Central memory CD8-positive, alpha-beta T cell (primary cell): ENCODE measurements at regions not wholly inside any gene's neighbourhood (a gene's known extent, or its start where the extent isn't known, plus 50 kb on each side); places are given as distances from the start of the nearest gene placed in this dataset.
"Not testable (repeated sequence)": the region's sequence is repeated elsewhere in the genome, so short reads cannot be mapped to it uniquely, and the experiment has no call there.

Experiments used
- ATAC-seq: fragments of 150-1000 bp; cut with Tn5 transposase; replicated peaks from 2 replicates; pipeline ENCODE4 v1.10.0; 2022; ENCODE audit warnings: mild to moderate bottlenecking, moderate FRiP score, moderate number of reproducible peaks; ENCODE audit not compliant: poor library complexity, severe bottlenecking; ENCODE audit errors: extremely low read depth
- DNase-seq, 2 donors: peaks; one replicate each; pipeline ENCODE4 v3.0.0; 2021; ENCODE audit warnings: low spot score in 2 of 2
- H3K27ac Mint-ChIP-seq: one replicate; pipeline ENCODE4 v1.8.0; 2022; ENCODE audit warnings: low read depth, mild to moderate bottlenecking, moderate library complexity, mixed read lengths
- H3K27me3 Mint-ChIP-seq: one replicate; pipeline ENCODE4 v1.8.0; 2022; ENCODE audit warnings: mixed read lengths
- H3K36me3 Mint-ChIP-seq: one replicate; pipeline ENCODE4 v1.8.0; 2022; ENCODE audit warnings: mild to moderate bottlenecking, moderate library complexity, mixed read lengths; ENCODE audit not compliant: insufficient read depth
- H3K4me1 Mint-ChIP-seq: one replicate; pipeline ENCODE4 v1.8.0; 2022; ENCODE audit warnings: mixed read lengths
- H3K4me3 Mint-ChIP-seq: one replicate; pipeline ENCODE4 v1.8.0; 2022; ENCODE audit warnings: mild to moderate bottlenecking, moderate library complexity, mixed read lengths
- H3K9me3 Mint-ChIP-seq: one replicate; pipeline ENCODE4 v1.8.0; 2022; ENCODE audit warnings: mixed read lengths

DNA sequence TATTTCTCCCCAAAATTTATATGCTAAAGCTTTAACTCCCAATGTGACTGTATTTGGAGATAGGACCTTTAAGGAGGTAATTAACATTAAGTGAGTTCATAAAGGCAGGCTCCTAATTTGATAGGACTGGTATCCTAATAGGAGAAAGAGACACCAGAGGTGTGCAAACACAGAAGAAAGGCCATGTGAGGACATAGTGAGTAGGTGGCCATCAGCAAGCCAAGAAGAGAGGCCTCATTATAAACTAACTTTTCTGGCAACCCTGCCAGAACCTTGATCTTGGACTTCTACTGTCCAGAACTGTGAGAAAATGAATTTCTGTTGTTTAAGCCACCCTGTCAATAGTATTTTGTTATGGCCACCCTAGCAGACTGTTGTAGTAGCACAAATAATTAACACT is 177.9 kb upstream of the FUT9 start:
- Mint-ChIP-seq H3K27me3 (no peaks in the 10 kb centered on the region), H3K4me3 (no peak overlapping the region), H3K36me3 (no peaks in the 10 kb centered on the region), H3K9me3 (peaks cover 5% of the 10 kb centered on the region), H3K4me1 (no peaks in the 10 kb centered on the region), H3K27ac (no peak overlapping the region)
- DNase-seq (no peak), ATAC-seq (no peak)

DNA sequence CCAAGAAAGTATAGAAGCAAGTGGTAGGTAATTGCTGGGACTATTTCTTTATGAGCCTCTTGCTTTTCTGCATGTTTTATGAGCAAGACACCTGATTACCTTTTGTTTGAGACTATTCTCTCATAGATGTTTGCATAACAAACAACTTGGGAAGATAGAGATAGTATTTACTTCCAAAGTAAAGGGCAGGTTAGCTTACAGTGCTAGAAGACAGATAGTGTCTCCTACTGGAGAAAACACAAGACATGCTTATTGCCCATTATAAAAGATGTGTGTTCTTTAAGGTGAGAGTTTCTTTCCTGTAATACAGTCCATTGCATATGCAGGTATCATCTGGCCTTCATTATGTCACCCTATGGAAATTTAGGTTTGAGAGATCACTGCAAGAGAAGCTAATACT is 174.2 kb upstream of the FUT9 start:
- Mint-ChIP-seq H3K27ac (no peak overlapping the region), H3K4me1 (no peaks in the 10 kb centered on the region), H3K36me3 (no peaks in the 10 kb centered on the region), H3K27me3 (no peaks in the 10 kb centered on the region), H3K9me3 (no peaks in the 10 kb centered on the region), H3K4me3 (no peak overlapping the region)
- DNase-seq (no peak), ATAC-seq (no peak)

DNA sequence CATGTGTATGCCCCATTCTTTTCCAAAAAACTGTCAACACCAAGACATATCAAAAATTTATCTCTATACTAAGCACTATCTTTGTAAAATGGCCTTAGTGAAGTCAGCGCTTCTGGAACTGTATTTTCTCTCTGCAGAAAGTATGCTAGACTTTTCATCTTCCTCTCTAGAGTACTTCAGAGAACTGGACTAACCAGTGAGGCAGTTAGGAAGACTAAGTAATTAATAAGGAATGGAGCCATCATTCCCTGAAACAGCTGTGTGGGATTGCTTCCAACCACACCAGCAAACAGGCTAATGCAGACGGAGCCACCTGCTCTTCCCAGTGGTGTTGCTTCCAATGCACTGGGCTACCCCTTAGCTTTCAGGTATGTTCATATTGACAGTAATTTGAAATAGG is 169.1 kb upstream of the FUT9 start:
- no peaks in the 10 kb centered on the region for H3K27me3 Mint-ChIP-seq
- H3K4me1 Mint-ChIP-seq, result no peaks in the 10 kb centered on the region
- H3K36me3 Mint-ChIP-seq, result no peaks in the 10 kb centered on the region
- ATAC-seq (no peak), DNase-seq (no peak)
- no peak overlapping the region for H3K27ac Mint-ChIP-seq
- H3K9me3 Mint-ChIP-seq, result peaks cover 5% of the 10 kb centered on the region
- H3K4me3 Mint-ChIP-seq, result no peak overlapping the region

DNA sequence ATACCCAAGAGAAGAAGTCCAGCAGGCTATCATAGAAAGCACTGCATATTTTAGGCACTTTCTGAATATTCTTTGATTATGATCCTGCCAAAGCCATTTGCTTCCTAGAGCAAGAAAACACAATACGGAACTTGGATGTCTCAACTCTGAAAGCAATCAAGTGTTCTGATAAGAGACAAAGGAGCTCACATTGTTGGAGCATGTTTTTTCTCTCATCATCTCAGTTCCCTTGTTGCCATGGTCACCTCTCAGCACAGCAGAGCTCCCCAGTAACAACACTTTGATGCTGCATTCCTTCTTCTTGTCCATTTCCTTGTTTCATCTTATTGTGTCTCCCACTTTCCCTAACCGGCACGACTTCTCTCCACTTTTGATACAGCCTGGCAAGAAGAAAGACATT is 168.7 kb upstream of the FUT9 start:
- H3K36me3 Mint-ChIP-seq, result no peaks in the 10 kb centered on the region
- DNase-seq (no peak), ATAC-seq (no peak)
- no peaks in the 10 kb centered on the region for H3K4me1 Mint-ChIP-seq
- no peak overlapping the region for H3K4me3 Mint-ChIP-seq
- peaks cover 5% of the 10 kb centered on the region for H3K9me3 Mint-ChIP-seq
- no peaks in the 10 kb centered on the region for H3K27me3 Mint-ChIP-seq
- no peak overlapping the region for H3K27ac Mint-ChIP-seq

DNA sequence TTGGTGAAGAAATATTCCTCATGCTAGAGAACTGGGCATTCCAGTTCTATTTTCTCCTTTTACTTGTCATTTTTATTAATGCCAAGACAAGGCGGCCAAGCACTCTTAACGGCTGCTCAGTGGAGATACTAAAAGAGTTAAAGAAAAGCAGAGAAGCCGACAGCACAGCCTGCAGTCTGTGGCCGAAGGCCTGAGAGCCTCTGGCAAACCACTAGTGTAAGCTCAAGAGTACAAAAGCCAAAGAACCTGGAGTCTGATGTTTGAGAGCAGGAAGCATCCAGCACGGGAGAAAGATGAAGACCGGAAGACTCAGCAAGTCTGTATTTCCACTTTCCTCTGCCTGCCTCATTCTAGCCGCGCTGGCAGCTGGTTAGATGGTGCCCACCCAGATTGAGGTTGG is 167.1 kb upstream of the FUT9 start:
- no peak for ATAC-seq

DNA sequence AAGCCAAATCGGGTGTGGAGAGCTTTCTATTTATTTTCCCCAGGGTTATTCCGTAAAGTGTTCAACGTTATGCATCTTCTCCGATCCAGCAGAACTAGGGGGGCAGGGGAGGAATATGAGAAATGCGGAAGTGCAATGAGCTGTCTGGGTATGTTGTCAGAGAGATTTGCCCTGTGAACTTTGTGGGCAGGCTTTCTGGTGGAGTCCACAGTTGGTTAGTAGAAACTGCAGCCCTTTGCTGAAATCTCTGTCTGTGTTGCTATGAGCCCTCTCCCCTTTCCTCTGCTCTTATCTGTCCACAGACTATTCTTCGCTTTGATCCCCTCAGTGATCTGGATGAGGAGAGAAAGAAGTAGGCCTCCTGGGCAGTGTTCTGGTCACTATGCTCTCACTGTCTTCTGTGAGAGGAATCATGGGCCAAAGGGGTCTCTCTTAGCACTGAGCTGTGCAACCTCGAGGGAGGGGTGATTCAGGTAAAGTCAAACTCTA is 158.9 kb upstream of the FUT9 start:
- H3K27ac Mint-ChIP-seq, result no peak overlapping the region
- peaks cover 12% of the 10 kb centered on the region for H3K9me3 Mint-ChIP-seq
- H3K4me1 Mint-ChIP-seq, result no peaks in the 10 kb centered on the region
- no peaks in the 10 kb centered on the region for H3K27me3 Mint-ChIP-seq
- no peak for DNase-seq
- H3K36me3 Mint-ChIP-seq, result no peaks in the 10 kb centered on the region
- no peak overlapping the region for H3K4me3 Mint-ChIP-seq
- no peak for ATAC-seq

More for the DNA sequence above, 167.1 kb upstream of the FUT9 start:
- Mint-ChIP-seq H3K27me3 (no peaks in the 10 kb centered on the region), H3K36me3 (no peaks in the 10 kb centered on the region), H3K9me3 (peaks cover 5% of the 10 kb centered on the region), H3K27ac (no peak overlapping the region), H3K4me1 (no peaks in the 10 kb centered on the region), H3K4me3 (no peak overlapping the region)
- no peak for DNase-seq

DNA sequence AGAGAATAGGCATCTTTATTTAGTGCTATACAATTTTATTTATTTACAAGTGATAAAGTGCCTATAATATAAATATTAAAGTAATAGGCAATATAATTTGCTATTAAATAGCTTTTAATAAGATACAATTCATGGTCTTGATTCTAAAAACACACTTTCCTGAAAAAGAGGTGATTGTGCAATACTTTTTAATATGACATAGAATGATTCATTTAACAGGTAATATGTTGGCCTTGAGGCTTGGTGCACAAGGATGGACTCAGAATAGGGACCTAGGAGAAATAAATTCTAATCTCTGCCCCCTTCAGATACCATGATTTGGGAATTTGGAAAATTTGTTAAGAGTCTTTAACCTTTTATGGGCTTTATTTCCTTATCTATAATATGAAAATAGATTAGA is 149.9 kb upstream of the FUT9 start:
- Mint-ChIP-seq H3K36me3 (no peaks in the 10 kb centered on the region), H3K27me3 (no peaks in the 10 kb centered on the region), H3K4me1 (no peaks in the 10 kb centered on the region), H3K4me3 (no peak overlapping the region), H3K27ac (no peak overlapping the region), H3K9me3 (no peaks in the 10 kb centered on the region)
- ATAC-seq, result no peak
- no peak for DNase-seq

DNA sequence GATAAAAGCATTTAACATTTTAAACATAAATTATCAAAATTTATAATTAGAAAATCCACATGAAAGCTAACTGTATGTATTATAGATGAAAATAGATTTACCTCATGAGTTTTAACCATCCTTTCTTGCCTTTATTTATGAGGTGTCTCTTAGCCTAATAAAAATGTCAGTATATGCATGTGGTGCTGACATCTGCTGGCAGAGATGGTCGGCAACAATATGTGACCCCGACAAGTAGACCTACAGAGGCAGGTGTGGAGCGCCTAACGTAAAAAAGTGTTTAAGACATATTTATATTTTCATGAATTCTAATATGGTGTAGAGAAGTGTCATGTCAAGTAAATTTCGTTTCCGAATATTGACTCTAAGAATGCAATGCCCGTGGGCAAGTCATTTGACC is 149.0 kb upstream of the FUT9 start:
- Mint-ChIP-seq H3K27me3 (no peaks in the 10 kb centered on the region), H3K36me3 (no peaks in the 10 kb centered on the region), H3K9me3 (no peaks in the 10 kb centered on the region), H3K27ac (no peak overlapping the region), H3K4me1 (no peaks in the 10 kb centered on the region), H3K4me3 (no peak overlapping the region)
- DNase-seq (no peak), ATAC-seq (no peak)

DNA sequence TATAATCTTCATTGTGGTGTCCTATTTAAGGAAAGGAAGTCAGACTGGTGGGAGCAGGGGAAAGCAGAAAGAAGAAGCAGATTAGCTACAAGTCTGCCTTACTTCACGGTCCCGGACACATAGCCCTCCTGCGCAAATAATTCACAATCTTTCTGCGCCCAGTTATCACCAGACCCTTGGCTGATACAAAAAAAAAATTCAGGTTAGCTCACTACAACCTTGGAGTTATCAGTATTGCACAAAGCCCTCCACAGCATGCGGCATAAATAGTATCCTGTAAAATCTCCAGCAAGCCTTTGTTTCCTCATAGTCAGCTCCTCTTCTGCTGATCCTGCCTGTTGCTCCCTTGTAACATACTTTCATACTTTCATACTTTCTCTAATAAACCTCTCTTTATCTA is 148.6 kb upstream of the FUT9 start:
- H3K9me3 Mint-ChIP-seq, result no peaks in the 10 kb centered on the region
- H3K4me1 Mint-ChIP-seq, result no peaks in the 10 kb centered on the region
- no peaks in the 10 kb centered on the region for H3K27me3 Mint-ChIP-seq
- H3K36me3 Mint-ChIP-seq, result no peaks in the 10 kb centered on the region
- no peak overlapping the region for H3K4me3 Mint-ChIP-seq
- no peak overlapping the region for H3K27ac Mint-ChIP-seq
- ATAC-seq (no peak), DNase-seq (no peak)

DNA sequence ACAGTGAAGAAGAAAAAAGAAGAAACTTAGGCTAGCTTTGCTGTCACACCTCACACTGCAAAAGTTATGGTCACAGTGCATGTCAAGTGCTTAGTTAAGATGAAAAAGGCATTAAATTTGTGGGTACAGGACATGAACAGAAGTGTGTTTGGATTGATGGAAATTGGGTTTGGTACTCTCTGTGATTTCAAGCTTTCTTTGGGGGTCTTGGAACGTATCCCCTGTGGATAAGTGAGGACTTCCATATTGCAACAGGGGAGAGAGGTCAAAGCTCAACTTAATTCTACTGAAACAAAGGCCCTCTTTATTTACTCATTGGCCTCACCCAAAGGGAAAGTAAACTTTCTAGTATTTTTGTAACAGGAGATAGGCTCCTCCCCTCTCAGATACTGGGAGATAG is 138.3 kb upstream of the FUT9 start:
- ATAC-seq (no peak), DNase-seq (no peak)
- H3K27ac Mint-ChIP-seq, result no peak overlapping the region
- H3K4me1 Mint-ChIP-seq, result no peaks in the 10 kb centered on the region
- no peaks in the 10 kb centered on the region for H3K9me3 Mint-ChIP-seq
- no peaks in the 10 kb centered on the region for H3K36me3 Mint-ChIP-seq
- no peaks in the 10 kb centered on the region for H3K27me3 Mint-ChIP-seq
- H3K4me3 Mint-ChIP-seq, result no peak overlapping the region

DNA sequence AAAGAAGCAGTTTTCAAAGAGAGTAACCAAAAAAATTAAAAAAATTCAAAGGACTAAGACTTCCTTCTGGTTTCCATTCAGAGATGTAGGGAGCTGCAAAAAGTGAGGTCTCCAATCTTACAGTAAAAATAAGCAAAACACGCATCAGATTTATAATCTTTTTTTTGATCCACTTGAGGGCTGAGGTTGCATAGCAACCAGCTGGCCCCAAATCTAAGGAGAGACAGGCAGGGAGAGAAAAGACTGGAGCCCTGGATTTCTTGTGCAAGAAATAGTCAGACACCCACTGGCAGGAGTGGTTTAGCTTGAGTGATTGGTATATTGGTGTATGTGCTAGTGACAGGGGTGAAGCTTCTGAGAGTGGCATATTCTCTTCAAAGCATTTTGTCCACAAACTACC is 135.9 kb upstream of the FUT9 start:
- no peaks in the 10 kb centered on the region for H3K4me1 Mint-ChIP-seq
- no peaks in the 10 kb centered on the region for H3K9me3 Mint-ChIP-seq
- ATAC-seq (no peak), DNase-seq (no peak)
- H3K27ac Mint-ChIP-seq, result no peak overlapping the region
- no peak overlapping the region for H3K4me3 Mint-ChIP-seq
- no peaks in the 10 kb centered on the region for H3K27me3 Mint-ChIP-seq
- H3K36me3 Mint-ChIP-seq, result no peaks in the 10 kb centered on the region

DNA sequence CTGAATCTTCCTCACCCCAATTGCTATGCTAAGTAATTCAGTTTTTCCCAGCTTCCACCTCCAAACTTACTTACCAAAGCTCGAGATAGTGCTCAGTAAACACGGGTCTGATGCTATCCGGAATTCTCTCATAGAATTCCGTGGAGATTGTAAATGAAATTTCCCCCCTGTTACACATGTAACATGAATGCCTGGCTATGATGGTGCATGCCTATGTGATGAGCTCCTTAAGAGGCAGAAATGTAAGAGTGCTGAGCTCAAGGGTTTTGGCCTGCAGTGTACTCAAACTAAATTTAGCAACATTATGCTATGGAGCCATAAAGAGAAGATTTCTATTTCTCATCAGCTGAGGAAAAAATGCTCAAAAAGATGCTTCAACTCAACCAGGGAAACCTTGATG is 133.4 kb upstream of the FUT9 start:
- DNase-seq (no peak), ATAC-seq (no peak)
- Mint-ChIP-seq H3K9me3 (peaks cover 5% of the 10 kb centered on the region), H3K27me3 (no peaks in the 10 kb centered on the region), H3K4me1 (no peaks in the 10 kb centered on the region), H3K27ac (no peak overlapping the region), H3K36me3 (no peaks in the 10 kb centered on the region), H3K4me3 (no peak overlapping the region)

DNA sequence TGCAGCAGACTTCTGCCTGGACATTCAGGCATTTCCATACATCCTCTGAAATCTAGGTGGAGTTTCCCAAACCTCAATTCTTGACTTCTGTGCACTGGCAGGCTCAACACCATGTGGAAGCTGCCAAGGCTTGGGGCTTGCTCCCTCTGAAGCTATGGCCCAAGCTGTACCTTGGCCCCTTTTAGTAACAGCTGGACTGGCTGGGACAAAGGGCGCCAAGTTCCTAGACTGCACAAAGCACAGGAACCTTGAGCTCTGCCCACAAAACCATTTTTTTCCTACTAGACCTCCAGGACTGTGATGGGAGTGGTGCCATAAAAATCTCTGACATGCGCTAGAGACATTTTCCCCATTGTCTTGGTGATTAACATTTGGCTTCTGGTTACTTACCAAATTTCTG is 127.1 kb upstream of the FUT9 start:
- not testable (repeated sequence) for H3K9me3 Mint-ChIP-seq, H3K27me3 Mint-ChIP-seq, ATAC-seq, H3K4me3 Mint-ChIP-seq, H3K4me1 Mint-ChIP-seq, H3K36me3 Mint-ChIP-seq, DNase-seq, H3K27ac Mint-ChIP-seq

DNA sequence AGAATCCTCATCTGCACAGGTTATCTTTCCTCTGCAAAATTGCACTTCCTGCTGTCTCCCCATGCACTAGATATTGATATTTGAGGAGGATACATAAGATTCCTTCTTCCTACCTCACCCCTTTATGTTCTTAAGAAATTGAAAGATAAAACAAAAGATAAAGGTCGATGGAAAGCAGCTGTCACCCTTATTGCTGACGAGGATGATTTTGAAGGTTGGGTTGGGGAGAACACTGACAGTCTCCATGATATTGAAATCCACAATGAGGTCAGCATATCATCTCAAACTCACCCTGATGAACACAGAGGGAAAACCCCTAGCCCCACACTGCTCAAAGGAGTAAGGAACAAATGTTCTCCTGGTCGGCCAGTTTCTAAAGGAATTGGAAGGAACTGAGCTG is 110.6 kb upstream of the FUT9 start:
- Mint-ChIP-seq H3K9me3 (peaks cover 5% of the 10 kb centered on the region), H3K4me3 (no peak overlapping the region), H3K4me1 (no peaks in the 10 kb centered on the region), H3K27ac (no peak overlapping the region), H3K27me3 (no peaks in the 10 kb centered on the region), H3K36me3 (no peaks in the 10 kb centered on the region)
- ATAC-seq, result no peak
- no peak for DNase-seq
